ENCODE measurements at regions not wholly inside any gene's neighbourhood (a gene's known extent, or its start where the extent isn't known, plus 50 kb on each side); places are given as distances from the start of the nearest gene placed in this dataset.

- ATAC-seq (ENCODE audit: low read depth in 2 of 2) (no peak), DNase-seq (no peak)
- Histone ChIP-seq H3K36me3 (ENCODE audit: control insufficient read depth, insufficient read depth, low read length) (no peaks in the 10 kb centered on the region), H3K4me3 (ENCODE audit: low read depth, low read length) (no peak overlapping the region), H3K4me1 (ENCODE audit: control insufficient read depth, insufficient read depth, low read length, poor library complexity, severe bottlenecking) (no peaks in the 10 kb centered on the region), H3K27ac (ENCODE audit: insufficient read depth, low read length, poor library complexity, severe bottlenecking) (no peak overlapping the region), H3K27me3 (ENCODE audit: control insufficient read depth, insufficient read depth, low read length) (no peaks in the 10 kb centered on the region), H3K9me3 (ENCODE audit: control insufficient read depth in 2 of 2, low read length in 2 of 2) (peaks cover 0 to 4% of the 10 kb centered on the region in 2 experiments)
- H3K27me3 Mint-ChIP-seq, result no peaks in the 10 kb centered on the region
- H3K27ac Mint-ChIP-seq, result no peak overlapping the region
- H3K4me3 Mint-ChIP-seq, result no peak overlapping the region
- H3K9me3 Mint-ChIP-seq, result peaks cover 4 to 13% (median 6%) of the 10 kb centered on the region in 7 donors
- H3K4me1 Mint-ChIP-seq, result no peaks in the 10 kb centered on the region
- H3K36me3 Mint-ChIP-seq, result no peaks in the 10 kb centered on the region
Measured at GRCh38 chr4:180973894-180974293, 1269.3 kb upstream of the TENM3 start.

- Histone ChIP-seq H3K27ac (ENCODE audit: insufficient read depth, low read length, poor library complexity, severe bottlenecking) (no peak overlapping the region), H3K4me3 (ENCODE audit: low read depth, low read length) (no peak overlapping the region), H3K4me1 (ENCODE audit: control insufficient read depth, insufficient read depth, low read length, poor library complexity, severe bottlenecking) (no peaks in the 10 kb centered on the region), H3K9me3 (ENCODE audit: control insufficient read depth in 2 of 2, low read length in 2 of 2) (no peaks in the 10 kb centered on the region), H3K27me3 (ENCODE audit: control insufficient read depth, insufficient read depth, low read length) (no peaks in the 10 kb centered on the region), H3K36me3 (ENCODE audit: control insufficient read depth, insufficient read depth, low read length) (no peaks in the 10 kb centered on the region)
- Mint-ChIP-seq H3K36me3 (no peaks in the 10 kb centered on the region), H3K27ac (no peak overlapping the region), H3K9me3 (peaks cover 0 to 8% (median 4%) of the 10 kb centered on the region in 7 donors), H3K27me3 (no peaks in the 10 kb centered on the region), H3K4me1 (no peaks in the 10 kb centered on the region), H3K4me3 (no peak overlapping the region)
- DNase-seq (no peak), ATAC-seq (ENCODE audit: low read depth in 2 of 2) (no peak)
Measured at GRCh38 chr4:180990931-180991330, 1252.3 kb upstream of the TENM3 start.

GRCh38 chr4:180993244-180993836 lies 1249.9 kb upstream of the TENM3 start:
- no peak for ATAC-seq (ENCODE audit: low read depth in 2 of 2)
- Histone ChIP-seq H3K27ac (ENCODE audit: insufficient read depth, low read length, poor library complexity, severe bottlenecking) (no peak overlapping the region), H3K36me3 (ENCODE audit: control insufficient read depth, insufficient read depth, low read length) (no peaks in the 10 kb centered on the region), H3K4me1 (ENCODE audit: control insufficient read depth, insufficient read depth, low read length, poor library complexity, severe bottlenecking) (no peaks in the 10 kb centered on the region), H3K27me3 (ENCODE audit: control insufficient read depth, insufficient read depth, low read length) (no peaks in the 10 kb centered on the region), H3K4me3 (ENCODE audit: low read depth, low read length) (no peak overlapping the region), H3K9me3 (ENCODE audit: control insufficient read depth in 2 of 2, low read length in 2 of 2) (no peaks in the 10 kb centered on the region)
- no peak overlapping the region for H3K4me3 Mint-ChIP-seq
- no peaks in the 10 kb centered on the region for H3K4me1 Mint-ChIP-seq
- H3K9me3 Mint-ChIP-seq, result peaks cover 0 to 8% (median 3%) of the 10 kb centered on the region in 7 donors
- H3K27me3 Mint-ChIP-seq, result no peaks in the 10 kb centered on the region
- DNase-seq, result no peak
- no peak overlapping the region for H3K27ac Mint-ChIP-seq
- H3K36me3 Mint-ChIP-seq, result no peaks in the 10 kb centered on the region

- H3K36me3 ChIP-seq (ENCODE audit: control insufficient read depth, insufficient read depth, low read length), result no peaks in the 10 kb centered on the region
- ATAC-seq (ENCODE audit: low read depth in 2 of 2) (no peak), DNase-seq (no peak)
- no peaks in the 10 kb centered on the region for H3K9me3 ChIP-seq (ENCODE audit: control insufficient read depth in 2 of 2, low read length in 2 of 2)
- H3K9me3 Mint-ChIP-seq, result peaks cover 0 to 11% (median 3%) of the 10 kb centered on the region in 7 donors
- no peaks in the 10 kb centered on the region for H3K27me3 ChIP-seq (ENCODE audit: control insufficient read depth, insufficient read depth, low read length)
- H3K27me3 Mint-ChIP-seq, result no peaks in the 10 kb centered on the region
- no peak overlapping the region for H3K27ac ChIP-seq (ENCODE audit: insufficient read depth, low read length, poor library complexity, severe bottlenecking)
- H3K4me1 ChIP-seq (ENCODE audit: control insufficient read depth, insufficient read depth, low read length, poor library complexity, severe bottlenecking), result no peaks in the 10 kb centered on the region
- no peaks in the 10 kb centered on the region for H3K36me3 Mint-ChIP-seq
- H3K27ac Mint-ChIP-seq, result no peak overlapping the region
- no peaks in the 10 kb centered on the region for H3K4me1 Mint-ChIP-seq
- H3K4me3 ChIP-seq (ENCODE audit: low read depth, low read length), result no peak overlapping the region
- no peak overlapping the region for H3K4me3 Mint-ChIP-seq
Measured at GRCh38 chr4:180994722-180995121, 1248.5 kb upstream of the TENM3 start.

- no peak overlapping the region for H3K27ac Mint-ChIP-seq
- H3K4me1 ChIP-seq (ENCODE audit: control insufficient read depth, insufficient read depth, low read length, poor library complexity, severe bottlenecking), result no peaks in the 10 kb centered on the region
Measured at GRCh38 chr4:180999217-180999616, 1244.0 kb upstream of the TENM3 start.

GRCh38 chr4:181004056-181004455 lies 1239.1 kb upstream of the TENM3 start:
- H3K36me3 Mint-ChIP-seq, result no peaks in the 10 kb centered on the region
- Histone ChIP-seq H3K27ac (ENCODE audit: insufficient read depth, low read length, poor library complexity, severe bottlenecking) (no peak overlapping the region), H3K9me3 (ENCODE audit: control insufficient read depth in 2 of 2, low read length in 2 of 2) (peaks cover 0 to 2% of the 10 kb centered on the region in 2 experiments), H3K36me3 (ENCODE audit: control insufficient read depth, insufficient read depth, low read length) (no peaks in the 10 kb centered on the region), H3K4me1 (ENCODE audit: control insufficient read depth, insufficient read depth, low read length, poor library complexity, severe bottlenecking) (no peaks in the 10 kb centered on the region), H3K27me3 (ENCODE audit: control insufficient read depth, insufficient read depth, low read length) (no peaks in the 10 kb centered on the region), H3K4me3 (ENCODE audit: low read depth, low read length) (no peak overlapping the region)
- ATAC-seq (ENCODE audit: low read depth in 2 of 2) (no peak), DNase-seq (no peak)
- H3K4me3 Mint-ChIP-seq, result no peak overlapping the region
- H3K27me3 Mint-ChIP-seq, result no peaks in the 10 kb centered on the region
- H3K9me3 Mint-ChIP-seq, result peaks cover 4 to 28% (median 8%) of the 10 kb centered on the region in 7 donors
- no peaks in the 10 kb centered on the region for H3K4me1 Mint-ChIP-seq
- no peak overlapping the region for H3K27ac Mint-ChIP-seq

More at GRCh38 chr4:180999217-180999616, 1244.0 kb upstream of the TENM3 start:
- ATAC-seq (ENCODE audit: low read depth in 2 of 2) (no peak), DNase-seq (no peak)
- no peaks in the 10 kb centered on the region for H3K27me3 Mint-ChIP-seq
- H3K4me3 Mint-ChIP-seq, result no peak overlapping the region
- H3K27me3 ChIP-seq (ENCODE audit: control insufficient read depth, insufficient read depth, low read length), result no peaks in the 10 kb centered on the region
- H3K4me3 ChIP-seq (ENCODE audit: low read depth, low read length), result no peak overlapping the region
- peaks cover 0 to 27% (median 6%) of the 10 kb centered on the region in 7 donors for H3K9me3 Mint-ChIP-seq
- no peaks in the 10 kb centered on the region for H3K36me3 Mint-ChIP-seq
- no peak overlapping the region for H3K27ac ChIP-seq (ENCODE audit: insufficient read depth, low read length, poor library complexity, severe bottlenecking)
- no peaks in the 10 kb centered on the region for H3K4me1 Mint-ChIP-seq
- H3K9me3 ChIP-seq (ENCODE audit: control insufficient read depth in 2 of 2, low read length in 2 of 2), result peaks cover 0 to 2% of the 10 kb centered on the region in 2 experiments
- H3K36me3 ChIP-seq (ENCODE audit: control insufficient read depth, insufficient read depth, low read length), result no peaks in the 10 kb centered on the region

- H3K27ac ChIP-seq (ENCODE audit: insufficient read depth, low read length, poor library complexity, severe bottlenecking), result no peak overlapping the region
- H3K9me3 Mint-ChIP-seq, result peaks cover under 1 to 18% (median 6%) of the 10 kb centered on the region in 7 donors
- no peaks in the 10 kb centered on the region for H3K36me3 ChIP-seq (ENCODE audit: control insufficient read depth, insufficient read depth, low read length)
- DNase-seq (no peak), ATAC-seq (ENCODE audit: low read depth in 2 of 2) (no peak)
- no peak overlapping the region for H3K4me3 ChIP-seq (ENCODE audit: low read depth, low read length)
- no peaks in the 10 kb centered on the region for H3K27me3 Mint-ChIP-seq
- no peak overlapping the region for H3K27ac Mint-ChIP-seq
- no peaks in the 10 kb centered on the region for H3K36me3 Mint-ChIP-seq
- no peaks in the 10 kb centered on the region for H3K4me1 ChIP-seq (ENCODE audit: control insufficient read depth, insufficient read depth, low read length, poor library complexity, severe bottlenecking)
- H3K27me3 ChIP-seq (ENCODE audit: control insufficient read depth, insufficient read depth, low read length), result no peaks in the 10 kb centered on the region
- no peaks in the 10 kb centered on the region for H3K9me3 ChIP-seq (ENCODE audit: control insufficient read depth in 2 of 2, low read length in 2 of 2)
- no peak overlapping the region for H3K4me3 Mint-ChIP-seq
- no peaks in the 10 kb centered on the region for H3K4me1 Mint-ChIP-seq
Measured at GRCh38 chr4:181006499-181007260, 1236.5 kb upstream of the TENM3 start.

- Mint-ChIP-seq H3K9me3 (peaks cover under 1 to 17% (median 6%) of the 10 kb centered on the region in 7 donors), H3K36me3 (no peaks in the 10 kb centered on the region), H3K27ac (no peak overlapping the region), H3K4me1 (no peaks in the 10 kb centered on the region), H3K4me3 (no peak overlapping the region), H3K27me3 (no peaks in the 10 kb centered on the region)
- H3K4me3 ChIP-seq (ENCODE audit: low read depth, low read length), result no peak overlapping the region
- DNase-seq, result no peak
- H3K27me3 ChIP-seq (ENCODE audit: control insufficient read depth, insufficient read depth, low read length), result no peaks in the 10 kb centered on the region
- H3K4me1 ChIP-seq (ENCODE audit: control insufficient read depth, insufficient read depth, low read length, poor library complexity, severe bottlenecking), result no peaks in the 10 kb centered on the region
- H3K36me3 ChIP-seq (ENCODE audit: control insufficient read depth, insufficient read depth, low read length), result no peaks in the 10 kb centered on the region
- peaks cover 0 to 2% of the 10 kb centered on the region in 2 experiments for H3K9me3 ChIP-seq (ENCODE audit: control insufficient read depth in 2 of 2, low read length in 2 of 2)
- ATAC-seq (ENCODE audit: low read depth in 2 of 2), result no peak
- H3K27ac ChIP-seq (ENCODE audit: insufficient read depth, low read length, poor library complexity, severe bottlenecking), result no peak overlapping the region
Measured at GRCh38 chr4:181007751-181008150, 1235.5 kb upstream of the TENM3 start.
